ENCODE measurements at regions not wholly inside any gene's neighbourhood (a gene's known extent, or its start where the extent isn't known, plus 50 kb on each side); places are given as distances from the start of the nearest gene placed in this dataset.
"Not testable (repeated sequence)": the region's sequence is repeated elsewhere in the genome, so short reads cannot be mapped to it uniquely, and the experiment has no call there.

GRCh38 chr2:94598075-94598713 lies 273.0 kb upstream of the TEKT4 start:
- TF ChIP-seq, protein P1, sequence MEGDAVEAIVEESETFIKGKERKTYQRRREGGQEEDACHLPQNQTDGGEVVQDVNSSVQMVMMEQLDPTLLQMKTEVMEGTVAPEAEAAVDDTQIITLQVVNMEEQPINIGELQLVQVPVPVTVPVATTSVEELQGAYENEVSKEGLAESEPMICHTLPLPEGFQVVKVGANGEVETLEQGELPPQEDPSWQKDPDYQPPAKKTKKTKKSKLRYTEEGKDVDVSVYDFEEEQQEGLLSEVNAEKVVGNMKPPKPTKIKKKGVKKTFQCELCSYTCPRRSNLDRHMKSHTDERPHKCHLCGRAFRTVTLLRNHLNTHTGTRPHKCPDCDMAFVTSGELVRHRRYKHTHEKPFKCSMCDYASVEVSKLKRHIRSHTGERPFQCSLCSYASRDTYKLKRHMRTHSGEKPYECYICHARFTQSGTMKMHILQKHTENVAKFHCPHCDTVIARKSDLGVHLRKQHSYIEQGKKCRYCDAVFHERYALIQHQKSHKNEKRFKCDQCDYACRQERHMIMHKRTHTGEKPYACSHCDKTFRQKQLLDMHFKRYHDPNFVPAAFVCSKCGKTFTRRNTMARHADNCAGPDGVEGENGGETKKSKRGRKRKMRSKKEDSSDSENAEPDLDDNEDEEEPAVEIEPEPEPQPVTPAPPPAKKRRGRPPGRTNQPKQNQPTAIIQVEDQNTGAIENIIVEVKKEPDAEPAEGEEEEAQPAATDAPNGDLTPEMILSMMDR (IDR thresholded peaks at IDR 0.05): not testable (repeated sequence)
- TF ChIP-seq POLR2AphosphoS5, POLR2A (IDR thresholded peaks at IDR 0.05): not testable (repeated sequence)

Measured in prostate gland (tissue), 2 donors.